GM12864 (cell line): ENCODE measurements at regions not wholly inside any gene's neighbourhood (a gene's known extent, or its start where the extent isn't known, plus 50 kb on each side); places are given as distances from the start of the nearest gene placed in this dataset.

ENCODE experiments used
- DNase-seq: peaks from one replicate; pipeline ENCODE4 v3.0.0-alpha.2; 2011; ENCODE audit warnings: low read depth
- H3K4me3 ChIP-seq: 2 replicates; pipeline ENCODE4 v1.5.1; 2011; ENCODE audit warnings: mild to moderate bottlenecking, low read depth, low read length, control low read depth
- TF ChIP-seq, protein P1 (sequence below): IDR thresholded peaks from 2 replicates; pipeline ENCODE4 v1.5.1; 2011; ENCODE audit warnings: low read depth, mild to moderate bottlenecking, moderate library complexity, low read length, control low read depth, inconsistent platforms; ENCODE audit errors: missing control alignments

DNA sequence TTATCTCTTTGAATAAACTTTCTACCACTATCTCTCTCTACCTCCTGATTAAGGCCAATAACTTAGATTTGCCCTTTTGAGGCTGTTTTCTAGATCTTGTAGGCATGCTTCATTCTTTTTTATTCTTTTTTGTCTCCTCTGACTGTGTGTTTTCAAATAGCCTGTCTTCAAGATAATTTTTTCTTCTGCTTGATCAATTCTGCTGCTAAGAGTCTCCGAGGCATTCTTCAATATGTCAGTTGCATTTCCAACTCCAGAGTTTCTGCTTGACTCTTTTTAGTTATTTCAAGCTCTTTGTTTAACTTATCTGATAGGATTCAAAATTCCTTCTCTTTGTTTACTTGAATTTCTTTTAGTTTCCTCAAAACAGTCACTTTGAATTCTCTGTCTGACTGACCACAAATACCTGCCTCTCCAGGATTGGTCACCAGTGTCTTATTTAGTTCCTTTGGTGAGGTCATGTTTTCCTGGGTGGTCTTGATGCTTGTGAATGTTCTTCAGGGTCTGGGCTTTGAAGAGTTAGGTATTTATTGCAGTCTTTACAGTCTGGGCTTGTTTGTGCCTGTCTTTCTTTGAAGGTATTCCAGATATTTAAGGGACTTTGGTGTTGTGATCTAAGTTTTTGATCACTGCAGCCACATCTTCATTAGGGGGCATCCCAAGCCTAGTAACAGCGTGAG lies 197.3 kb upstream of the STK17B start:
- DNase-seq, result no peak

GRCh38 chr2:196369967-196370366 lies 198.6 kb upstream of the STK17B start:
- TF ChIP-seq, protein P1, sequence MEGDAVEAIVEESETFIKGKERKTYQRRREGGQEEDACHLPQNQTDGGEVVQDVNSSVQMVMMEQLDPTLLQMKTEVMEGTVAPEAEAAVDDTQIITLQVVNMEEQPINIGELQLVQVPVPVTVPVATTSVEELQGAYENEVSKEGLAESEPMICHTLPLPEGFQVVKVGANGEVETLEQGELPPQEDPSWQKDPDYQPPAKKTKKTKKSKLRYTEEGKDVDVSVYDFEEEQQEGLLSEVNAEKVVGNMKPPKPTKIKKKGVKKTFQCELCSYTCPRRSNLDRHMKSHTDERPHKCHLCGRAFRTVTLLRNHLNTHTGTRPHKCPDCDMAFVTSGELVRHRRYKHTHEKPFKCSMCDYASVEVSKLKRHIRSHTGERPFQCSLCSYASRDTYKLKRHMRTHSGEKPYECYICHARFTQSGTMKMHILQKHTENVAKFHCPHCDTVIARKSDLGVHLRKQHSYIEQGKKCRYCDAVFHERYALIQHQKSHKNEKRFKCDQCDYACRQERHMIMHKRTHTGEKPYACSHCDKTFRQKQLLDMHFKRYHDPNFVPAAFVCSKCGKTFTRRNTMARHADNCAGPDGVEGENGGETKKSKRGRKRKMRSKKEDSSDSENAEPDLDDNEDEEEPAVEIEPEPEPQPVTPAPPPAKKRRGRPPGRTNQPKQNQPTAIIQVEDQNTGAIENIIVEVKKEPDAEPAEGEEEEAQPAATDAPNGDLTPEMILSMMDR, result no peak

More for the DNA sequence above, 197.3 kb upstream of the STK17B start:
- TF ChIP-seq, protein P1, result no peak
- no peak overlapping the region for H3K4me3 ChIP-seq

DNA sequence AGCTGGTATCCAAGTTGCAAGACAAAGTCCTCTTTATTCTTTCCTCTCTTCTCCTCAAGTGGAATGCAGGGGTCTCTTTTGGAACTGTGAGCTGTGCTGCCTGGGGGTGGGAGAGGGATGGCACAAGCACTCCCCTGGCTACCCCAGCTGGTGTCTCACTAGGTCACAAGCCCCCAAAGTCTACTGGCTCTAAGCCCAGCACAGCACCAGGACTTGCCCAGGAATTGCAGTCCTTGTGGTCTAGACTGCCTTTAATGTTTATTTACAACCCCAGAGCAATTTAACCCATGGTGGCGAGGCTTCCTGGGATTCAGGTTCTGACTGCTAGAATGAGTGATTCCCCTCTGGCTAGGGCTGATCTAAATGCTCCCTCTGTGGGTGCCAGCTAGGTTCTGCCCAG lies 199.0 kb upstream of the STK17B start:
- H3K4me3 ChIP-seq, result no peak overlapping the region
- TF ChIP-seq, protein P1, result no peak
- no peak for DNase-seq

More at GRCh38 chr2:196369967-196370366, 198.6 kb upstream of the STK17B start:
- no peak overlapping the region for H3K4me3 ChIP-seq
- no peak for DNase-seq

GRCh38 chr2:196372276-196372809 lies 201.0 kb upstream of the STK17B start:
- no peak for DNase-seq
- TF ChIP-seq, protein P1, result no peak
- H3K4me3 ChIP-seq, result no peak overlapping the region

GRCh38 chr2:196372811-196373664 lies 201.7 kb upstream of the STK17B start:
- no peak overlapping the region for H3K4me3 ChIP-seq
- TF ChIP-seq, protein P1, result no peak
- no peak for DNase-seq

GRCh38 chr2:196376984-196377877 lies 205.9 kb upstream of the STK17B start:
- no peak overlapping the region for H3K4me3 ChIP-seq
- TF ChIP-seq, protein P1, result no peak
- DNase-seq, result peak; percentile 43
